CD4-positive, alpha-beta T cell treated with Interleukin-6 at 100 ng/mL for 8 hours (primary cell): ENCODE measurements at regions not wholly inside any gene's neighbourhood (a gene's known extent, or its start where the extent isn't known, plus 50 kb on each side); places are given as distances from the start of the nearest gene placed in this dataset.

ENCODE experiments used
- DNase-seq: peaks from one replicate; pipeline ENCODE4 v3.0.0-alpha.2; 2020; ENCODE audit warnings: mixed read lengths, low spot score

DNA sequence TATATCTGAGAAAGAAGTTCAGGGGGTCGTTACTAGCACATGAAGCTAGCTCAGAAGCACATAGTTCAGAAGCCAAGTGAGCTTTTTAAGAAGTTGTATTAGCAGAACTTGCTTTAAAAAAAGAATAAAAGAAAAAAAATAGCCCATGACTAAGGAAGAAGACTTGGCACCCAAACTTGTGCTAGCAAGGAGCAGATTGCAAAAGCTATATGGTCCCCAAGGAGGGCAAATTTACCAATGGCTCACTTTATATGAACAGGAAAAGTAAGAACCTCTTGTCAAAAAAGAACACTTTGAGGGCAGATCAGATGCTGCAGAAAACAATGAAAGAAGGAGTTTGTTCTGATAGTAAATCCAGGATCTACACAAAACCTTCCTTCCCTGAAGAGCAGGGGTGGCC is 486.5 kb upstream of the ACVR2A start:
- no peak for DNase-seq

GRCh38 chr2:147356157-147356556 is 488.7 kb upstream of the ACVR2A start:
- no peak for DNase-seq

GRCh38 chr2:147355706-147356105 is 489.1 kb upstream of the ACVR2A start:
- DNase-seq: no peak

DNA sequence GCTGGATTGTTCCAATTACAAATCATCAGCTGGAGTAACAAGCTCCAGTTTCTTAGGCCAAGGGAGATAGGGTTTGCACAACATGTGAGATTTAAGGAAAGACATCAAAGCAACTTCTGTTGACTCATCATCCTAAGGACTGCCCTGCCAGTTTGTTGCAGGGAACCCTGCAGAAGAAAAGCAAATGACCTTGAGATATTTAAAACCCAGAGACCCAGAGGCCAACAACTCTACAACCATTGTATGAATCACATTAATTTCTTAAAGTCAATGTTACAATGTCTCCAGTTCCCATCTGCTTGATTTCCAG is 491.8 kb upstream of the ACVR2A start:
- no peak for DNase-seq

GRCh38 chr2:147352264-147353071 is 492.4 kb upstream of the ACVR2A start:
- DNase-seq: no peak

- no peak for DNase-seq
These were observed 493.0 kb upstream of the ACVR2A start for GRCh38 chr2:147351784-147352183.

GRCh38 chr2:147348931-147349555 is 495.8 kb upstream of the ACVR2A start:
- DNase-seq: no peak

DNA sequence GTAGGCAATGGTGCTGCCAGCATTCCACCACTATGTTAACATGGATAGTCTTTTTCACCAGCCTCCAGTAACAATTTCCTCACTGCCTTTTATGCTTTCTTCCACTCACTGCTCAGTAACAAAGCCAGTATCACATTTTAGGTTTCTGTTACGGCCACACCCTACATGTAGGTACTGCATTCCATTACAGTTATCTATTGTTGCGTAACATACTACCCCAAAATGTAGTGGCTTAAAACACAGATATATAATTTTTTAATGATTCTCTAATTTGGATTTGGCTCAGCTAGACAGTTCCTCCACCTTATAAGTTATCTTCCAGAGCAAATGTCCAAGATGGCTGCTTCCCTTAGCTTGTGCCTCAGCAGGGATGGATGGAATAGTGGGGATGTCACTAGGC is 498.7 kb upstream of the ACVR2A start:
- no peak for DNase-seq

- DNase-seq: no peak
These were observed 499.6 kb upstream of the ACVR2A start for GRCh38 chr2:147345246-147345645.

GRCh38 chr2:147342329-147342728 is 502.5 kb upstream of the ACVR2A start:
- no peak for DNase-seq

DNA sequence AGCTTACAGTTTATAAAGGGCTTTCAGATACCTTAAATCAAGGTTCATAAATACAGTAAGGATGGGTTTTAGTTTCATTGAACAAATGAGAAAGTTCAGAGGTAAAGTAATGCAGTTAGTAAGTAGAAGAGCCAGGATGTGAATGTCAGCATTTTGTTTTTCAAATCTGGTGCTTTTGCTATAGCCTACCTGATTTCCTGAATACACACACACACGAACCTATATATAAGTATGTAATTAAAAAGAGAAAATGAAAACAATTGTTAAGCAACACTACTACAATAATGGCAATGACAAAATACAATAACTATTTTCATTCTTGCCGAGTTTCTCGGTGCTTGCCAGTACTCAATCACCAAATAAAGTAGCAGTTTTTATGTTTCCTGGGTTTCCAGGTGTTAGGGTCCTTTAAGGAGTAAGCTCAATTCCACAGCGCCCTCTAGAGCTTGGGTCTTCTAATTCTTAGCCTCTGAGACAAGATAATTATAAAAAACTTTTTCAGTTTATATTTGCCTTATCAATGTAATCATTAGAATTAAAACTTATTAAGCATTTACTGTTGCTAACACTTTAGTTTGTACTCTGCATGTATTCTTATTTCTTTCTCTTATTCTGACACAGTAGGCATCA is 512.9 kb upstream of the ACVR2A start:
- peak; percentile 62 for DNase-seq

DNA sequence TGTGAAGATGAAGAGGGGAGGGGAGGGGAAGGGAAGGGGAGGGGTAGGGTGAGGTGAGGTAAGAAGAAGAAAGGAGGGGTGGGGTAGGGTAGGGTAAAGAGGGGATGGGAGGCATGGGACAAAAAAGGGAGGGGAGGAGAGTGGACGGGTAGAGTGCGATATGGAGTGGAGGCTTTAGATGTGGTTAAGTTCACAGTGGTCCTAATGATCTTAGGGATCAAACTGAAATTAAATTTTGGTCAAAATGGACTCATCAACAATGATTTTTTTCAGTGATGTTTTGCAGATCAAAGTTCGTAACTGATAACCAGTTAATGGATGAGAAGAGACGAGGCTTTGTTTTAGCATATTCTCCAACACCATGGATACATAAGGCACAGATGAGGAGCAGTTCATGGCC is 513.9 kb upstream of the ACVR2A start:
- DNase-seq: no peak

DNA sequence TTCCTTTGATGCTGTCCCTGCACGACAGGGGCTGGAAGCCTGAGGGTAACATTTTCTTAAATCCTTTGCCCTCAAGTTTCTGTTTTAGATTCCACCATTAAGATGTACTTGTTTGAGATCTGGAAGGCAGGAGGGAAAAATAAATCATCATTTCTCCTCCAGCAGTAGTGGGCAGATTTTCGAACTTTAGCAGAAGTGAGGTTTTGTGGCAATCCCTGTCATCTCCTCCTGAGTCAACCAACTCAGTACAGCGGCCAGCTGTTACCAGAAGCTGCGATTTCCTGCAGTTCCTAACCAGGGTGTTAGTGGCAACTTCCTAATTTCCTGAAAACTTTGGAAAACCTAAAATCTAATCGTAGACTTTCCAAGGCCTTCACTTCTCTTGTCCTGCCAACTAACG is 517.2 kb upstream of the ACVR2A start:
- DNase-seq: peak; percentile 11

GRCh38 chr2:147325990-147326389 is 518.8 kb upstream of the ACVR2A start:
- no peak for DNase-seq

GRCh38 chr2:147320146-147320545 is 524.7 kb upstream of the ACVR2A start:
- no peak for DNase-seq

DNA sequence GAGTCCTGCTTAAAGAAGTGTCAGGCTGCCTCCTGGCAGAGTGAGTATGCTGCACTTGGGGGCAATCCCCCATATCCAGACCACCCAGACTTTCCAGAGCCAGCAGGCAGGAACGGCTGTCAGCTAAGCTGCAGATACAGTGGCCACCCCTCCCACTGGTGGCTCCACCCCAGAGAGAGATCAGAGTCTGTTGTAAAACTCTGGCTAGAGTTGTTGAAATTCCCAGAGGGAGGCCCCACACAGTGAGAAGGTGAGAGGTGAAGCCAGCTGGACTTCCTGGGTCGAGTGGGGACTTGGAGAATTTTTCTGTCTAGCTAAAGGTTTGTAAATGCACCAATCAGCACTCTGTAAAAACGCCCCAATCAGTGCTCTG is 533.8 kb upstream of the ACVR2A start:
- DNase-seq: no peak

- DNase-seq: no peak
These were observed 534.3 kb upstream of the ACVR2A start for GRCh38 chr2:147310335-147311057.

- peak; percentile 67 for DNase-seq
These were observed 547.0 kb upstream of the ACVR2A start for GRCh38 chr2:147297820-147298219.

DNA sequence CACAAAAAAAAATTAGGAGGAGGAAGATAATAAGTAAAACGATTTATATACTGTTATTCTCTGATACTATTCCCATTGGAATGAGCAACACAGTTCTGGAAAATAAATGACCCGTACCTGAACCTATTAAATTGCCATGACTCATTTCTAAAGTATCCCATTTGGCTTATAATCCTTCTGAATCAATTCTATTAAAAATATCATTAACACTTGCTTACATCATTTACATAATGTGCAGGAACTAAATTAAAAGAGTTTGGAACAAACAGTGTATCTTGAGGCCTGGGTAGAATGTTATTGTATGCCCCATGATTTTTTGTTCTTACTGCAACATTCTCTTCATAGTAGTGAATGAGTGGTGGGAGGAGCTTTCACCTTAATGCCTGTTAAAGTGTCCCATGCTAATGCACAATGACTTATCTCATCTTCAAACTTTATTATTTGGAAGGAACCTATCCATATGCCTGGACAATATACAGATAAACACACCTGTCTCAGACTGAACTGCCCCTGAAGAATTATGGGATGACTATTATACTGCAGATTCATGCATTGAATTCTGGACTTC is 549.9 kb upstream of the ACVR2A start:
- DNase-seq: no peak

DNA sequence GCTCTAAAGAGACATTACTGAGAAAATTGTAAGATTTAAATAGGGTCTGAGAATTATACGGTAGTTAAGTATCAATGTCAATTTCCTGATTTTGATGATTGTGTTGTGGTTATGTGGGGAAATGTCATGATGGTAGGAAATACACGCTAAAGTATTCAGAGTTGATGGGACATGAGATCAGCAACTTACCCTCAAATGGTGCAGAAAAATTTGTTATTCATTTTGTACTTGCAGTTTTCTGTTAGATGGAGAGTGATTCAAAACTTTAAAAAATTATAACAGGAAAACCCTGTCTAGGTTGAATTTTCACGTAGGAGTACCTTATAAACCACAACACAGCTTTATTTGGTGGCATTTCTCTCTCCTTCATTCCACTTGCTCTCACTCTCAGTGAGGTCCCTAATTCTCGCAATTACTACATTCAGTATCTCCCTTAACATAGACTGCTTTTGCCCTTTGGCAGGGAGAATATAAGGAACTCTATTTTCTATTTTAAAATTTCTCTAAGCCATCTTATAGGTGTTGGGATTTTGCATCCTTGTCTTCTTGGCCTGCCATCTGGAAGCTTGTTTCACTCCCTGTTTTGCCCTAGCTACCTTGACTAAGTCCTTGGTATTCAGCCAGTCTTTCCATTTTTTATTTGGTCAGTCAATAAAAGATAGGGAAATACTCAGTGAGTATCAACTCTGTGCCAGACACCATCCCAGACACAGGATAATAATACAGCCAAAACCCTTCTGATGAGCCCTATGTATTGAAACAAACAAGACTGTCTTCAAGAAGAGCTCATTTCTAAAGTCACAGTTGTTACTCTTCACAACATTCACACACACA is 550.6 kb upstream of the ACVR2A start:
- DNase-seq: peak; percentile 42

DNA sequence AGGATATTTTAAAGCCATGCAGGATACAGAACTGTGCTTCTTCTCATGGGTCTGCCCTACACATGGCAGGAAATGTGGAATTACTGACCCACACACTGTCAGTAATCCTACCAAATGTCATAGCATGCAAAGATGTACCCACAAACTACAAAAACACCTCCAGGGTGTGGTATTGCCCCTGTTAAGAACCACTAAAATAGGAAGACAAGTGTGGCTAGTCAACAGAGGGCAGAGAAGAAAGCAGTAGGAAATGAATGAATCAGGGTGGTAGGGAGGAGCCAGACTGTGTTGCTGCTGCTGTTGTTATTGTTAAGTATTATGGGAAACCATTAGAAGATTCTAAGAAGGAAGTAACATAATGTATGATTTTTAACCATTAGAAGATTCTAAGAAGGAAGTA is 556.7 kb upstream of the ACVR2A start:
- peak; percentile 73 for DNase-seq

DNA sequence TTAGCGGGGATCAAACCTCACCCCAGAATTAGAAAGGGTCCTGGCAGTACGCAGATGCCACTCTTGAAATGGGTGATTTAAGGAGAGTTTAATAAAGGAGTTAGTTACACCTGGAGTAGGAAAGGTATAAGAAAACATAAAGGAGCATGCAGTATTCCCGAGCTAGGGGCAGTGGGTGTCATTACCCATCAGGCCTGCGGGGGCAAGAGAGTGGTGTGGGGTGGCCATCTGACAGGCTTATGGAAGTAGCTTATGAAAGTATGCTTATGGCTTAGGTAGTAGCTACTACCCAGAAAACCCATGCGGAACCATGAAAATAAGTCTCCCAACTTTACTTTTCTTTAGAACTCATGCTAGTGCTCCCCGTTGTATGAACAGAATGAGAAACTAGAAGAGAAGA is 568.9 kb upstream of the ACVR2A start:
- DNase-seq: no peak
